HCT116 (cell line): ENCODE measurements at regions not wholly inside any gene's neighbourhood (a gene's known extent, or its start where the extent isn't known, plus 50 kb on each side); places are given as distances from the start of the nearest gene placed in this dataset.

ENCODE experiments used
- ATAC-seq: fragments of 200-7000 bp; cut with Tn5 transposase; 2 replicates; pipeline ENCODE4 v1.9.1; 2020; ENCODE audit warnings: mild to moderate bottlenecking, moderate library complexity
- BruUV-seq: library from RNA; stranded (reverse); fragments of 400-500 nt; replicated peaks from 2 replicates; lab custom pipeline; 2021; lab: Mats Ljungman, UMichigan
- CTCF ChIA-PET: fragments of 300-600 bp; sonication (Branson Sonifier 250); formaldehyde crosslinking; loops from one replicate; lab custom pipeline; 2021; ENCODE audit warnings: antibody characterized with exemption; lab: Charles Lee
- POLR2A ChIA-PET: fragments of 300-600, 350-600 bp; sonication (Branson Sonifier 250); formaldehyde crosslinking; loops from one replicate; lab custom pipeline; 2021; ENCODE audit warnings: antibody characterized with exemption; lab: Charles Lee
- RAD21 ChIA-PET, 2 experiments: fragments of 300-600 bp; sonication (Branson Sonifier 250); formaldehyde crosslinking; loops; one replicate each; lab custom pipeline; 2023; ENCODE audit warnings: low total read pairs in 2 of 2; ENCODE audit not compliant: uncharacterized antibody in 2 of 2, unreplicated experiment in 2 of 2, low non-redundant PET in 1 of 2; lab: Charles Lee
- DNase-seq: peaks from one replicate; pipeline ENCODE4 v3.0.0-alpha.2; 2010; ENCODE audit warnings: low read depth, low spot score
- H2AFZ ChIP-seq: fragments of 200-600 bp; shearing (Covaris generic), sonication (generic); 2 replicates; pipeline ENCODE4 v1.6.1; 2017; ENCODE audit warnings: low read depth, mixed run types, mixed read lengths, antibody characterized with exemption, low read length; ENCODE audit not compliant: poor library complexity, severe bottlenecking
- H3K27ac ChIP-seq: 2 replicates; pipeline ENCODE4 v1.5.1; 2012; ENCODE audit warnings: low read depth, low read length
- H3K27me3 ChIP-seq: fragments of 200-600 bp; sonication (generic); 2 replicates; pipeline ENCODE4 v1.6.1; 2016; ENCODE audit warnings: mixed run types, low read length, mixed read lengths; ENCODE audit not compliant: insufficient read depth
- H3K36me3 ChIP-seq, 2 experiments: fragments of 200-500 bp in 1 of 2; fragments of 200-600 bp in 1 of 2; sonication (Bioruptor generic) in 1 of 2; sonication (generic) in 1 of 2; 2 replicates each; pipeline versions ENCODE4 v1.5.1 to v1.6.1; 2014 to 2016; ENCODE audit warnings: low read length in 2 of 2, inconsistent platforms in 1 of 2, mixed read lengths in 1 of 2, mixed run types in 1 of 2; ENCODE audit not compliant: insufficient read depth in 2 of 2, control insufficient read depth in 1 of 2
- H3K4me1 ChIP-seq, 2 experiments: fragments of 200-600 bp in 1 of 2; sonication (generic) in 1 of 2; 2 replicates each; pipeline versions ENCODE4 v1.5.1 to v1.6.1; 2012 to 2017; ENCODE audit warnings: low read length in 2 of 2, inconsistent platforms in 1 of 2, mild to moderate bottlenecking in 1 of 2, mixed read lengths in 1 of 2, mixed run types in 1 of 2, moderate library complexity in 1 of 2; ENCODE audit not compliant: insufficient read depth in 2 of 2, control insufficient read depth in 1 of 2
- H3K4me2 ChIP-seq: fragments of 200-600 bp; sonication (generic); 2 replicates; pipeline ENCODE4 v1.6.1; 2017; ENCODE audit warnings: mixed run types, low read length, mixed read lengths
- H3K4me3 ChIP-seq, 2 experiments: fragments of 200-600 bp in 1 of 2; sonication (generic) in 1 of 2; replicated peaks in 1 of 2; 2 replicates each; pipeline ENCODE4 v1.5.1; 2011 to 2016; ENCODE audit warnings: low read length in 2 of 2, control low read depth in 1 of 2, low read depth in 1 of 2, mild to moderate bottlenecking in 1 of 2, mixed read lengths in 1 of 2, mixed run types in 1 of 2
- H3K79me2 ChIP-seq: fragments of 200-600 bp; sonication (generic); 2 replicates; pipeline ENCODE4 v1.6.1; 2017; ENCODE audit warnings: mild to moderate bottlenecking, mixed run types, low read length, moderate library complexity, mixed read lengths; ENCODE audit not compliant: insufficient read depth
- H3K9ac ChIP-seq: fragments of 200-600 bp; sonication (generic); 2 replicates; pipeline ENCODE4 v1.6.1; 2016; ENCODE audit warnings: low read length, mixed read lengths
- H3K9me2 ChIP-seq: fragments of 200-600 bp; sonication (generic), shearing (Covaris generic); 2 replicates; pipeline ENCODE4 v1.6.1; 2017; ENCODE audit warnings: mixed run types, mild to moderate bottlenecking, moderate library complexity; ENCODE audit not compliant: insufficient read depth
- H3K9me3 ChIP-seq, 2 experiments: fragments of 200-500 bp in 1 of 2; fragments of 200-600 bp in 1 of 2; sonication (Bioruptor generic) in 1 of 2; sonication (generic) in 1 of 2; 2 replicates each; pipeline ENCODE4 v1.6.1; 2014 to 2017; ENCODE audit warnings: low read length in 2 of 2, mixed read lengths in 2 of 2, inconsistent platforms in 1 of 2, low read depth in 1 of 2, mild to moderate bottlenecking in 1 of 2, mixed run types in 1 of 2, moderate library complexity in 1 of 2; ENCODE audit not compliant: control insufficient read depth in 1 of 2, insufficient read depth in 1 of 2
- H4K20me1 ChIP-seq: fragments of 200-600 bp; sonication (generic), shearing (Covaris generic); 2 replicates; pipeline ENCODE4 v1.6.1; 2017; ENCODE audit warnings: mixed run types, mild to moderate bottlenecking, moderate library complexity; ENCODE audit not compliant: insufficient read depth
- ATF3 ChIP-seq: IDR thresholded peaks from 2 replicates; pipeline ENCODE4 v1.6.1; 2012
- CBX3 ChIP-seq: IDR thresholded peaks from 2 replicates; pipeline ENCODE4 v1.6.1; 2012; ENCODE audit warnings: low read depth
- CEBPB ChIP-seq: IDR thresholded peaks from 2 replicates; pipeline ENCODE4 v1.6.1; 2012; ENCODE audit warnings: low read depth
- CTCF ChIP-seq, 3 experiments: fragments of 200-600 bp in 1 of 3; sonication (generic) in 1 of 3; IDR thresholded peaks in 2 of 3; conservative IDR thresholded peaks in 1 of 3; 2 replicates each; pipeline ENCODE4 v1.5.1; 2012 to 2017; ENCODE audit warnings: low read depth in 2 of 3, low read length in 2 of 3, antibody characterized with exemption in 1 of 3, borderline replicate concordance in 1 of 3, control low read depth in 1 of 3, mild to moderate bottlenecking in 1 of 3, mixed read lengths in 1 of 3, mixed run types in 1 of 3, moderate library complexity in 1 of 3; ENCODE audit not compliant: insufficient read depth in 1 of 3
- EZH2phosphoT487 ChIP-seq: fragments of 200-600 bp; IDR thresholded peaks from 2 replicates; pipeline ENCODE4 v1.6.1; 2018; ENCODE audit warnings: antibody characterized with exemption, borderline replicate concordance
- POLR2A ChIP-seq: IDR thresholded peaks from 2 replicates; pipeline ENCODE4 v1.7.0; 2011; ENCODE audit warnings: borderline replicate concordance; ENCODE audit not compliant: insufficient read depth, insufficient read length; ENCODE audit errors: extremely low read depth
- POLR2AphosphoS5 ChIP-seq: IDR thresholded peaks from 2 replicates; pipeline ENCODE4 v1.6.1; 2011; ENCODE audit warnings: mild to moderate bottlenecking, low read depth, low read length, moderate library complexity
- REST ChIP-seq: IDR thresholded peaks from 2 replicates; pipeline ENCODE4 v1.6.1; 2012; ENCODE audit warnings: low read depth
- SIN3A ChIP-seq: IDR thresholded peaks from 2 replicates; pipeline ENCODE4 v1.6.1; 2012; ENCODE audit warnings: low read depth
- TCF7L2 ChIP-seq: IDR thresholded peaks from 2 replicates; pipeline ENCODE4 v1.7.0; 2011; ENCODE audit warnings: borderline replicate concordance, inconsistent platforms; ENCODE audit not compliant: insufficient read depth, insufficient read length; ENCODE audit errors: extremely low read depth
- YY1 ChIP-seq: IDR thresholded peaks from 2 replicates; pipeline ENCODE4 v1.6.1; 2011; ENCODE audit warnings: low read length, low read depth, moderate library complexity, mild to moderate bottlenecking; ENCODE audit not compliant: insufficient replicate concordance; ENCODE audit errors: extremely low read depth
- ZBTB33 ChIP-seq: IDR thresholded peaks from 2 replicates; pipeline ENCODE4 v1.6.1; 2011; ENCODE audit warnings: mild to moderate bottlenecking, low read length, moderate library complexity; ENCODE audit not compliant: insufficient replicate concordance; ENCODE audit errors: extremely low read depth
- ZFX ChIP-seq: fragments of 450-650 bp; IDR thresholded peaks from 2 replicates; pipeline ENCODE4 v1.6.1; 2017
- ZNF274 ChIP-seq: fragments of 200-500 bp; sonication (Bioruptor generic); IDR thresholded peaks from 2 replicates; pipeline ENCODE4 v1.6.1; 2014; ENCODE audit warnings: mild to moderate bottlenecking, low read depth, low read length, inconsistent platforms
- intact Hi-C: fragments of 100-400 bp; cut with micrococcal nuclease; formaldehyde crosslinking; loops from 2 replicates; pipeline ENCODE4 v1.10.0; 2022

- TF ChIP-seq ZBTB33, result no peak
- TF ChIP-seq CEBPB, result no peak
- no peak for TF ChIP-seq REST
- no peak for TF ChIP-seq CBX3
- no peak for TF ChIP-seq TCF7L2
- no peak for TF ChIP-seq POLR2A
- no peak for TF ChIP-seq SIN3A
- no peak for TF ChIP-seq ATF3
Observed at GRCh38 chr3:147958754-147959153, 549.6 kb downstream of the ZIC1 start (continued).

- H3K4me2 ChIP-seq, result no peak overlapping the region
- DNase-seq, result no peak
- no peak overlapping the region for H3K4me3 ChIP-seq
- ChIA-PET CTCF (no interaction called here), POLR2A (no interaction called here), RAD21 (no interaction called here)
- H3K36me3 ChIP-seq, result no peaks in the 10 kb centered on the region
- no peak overlapping the region for H3K27ac ChIP-seq
- no peaks in the 10 kb centered on the region for H4K20me1 ChIP-seq
- H3K27me3 ChIP-seq, result no peaks in the 10 kb centered on the region
- no peaks in the 10 kb centered on the region for H3K4me1 ChIP-seq
- ATAC-seq, result no peak
- no peak overlapping the region for H3K9ac ChIP-seq
- intact Hi-C loops, result no loop called here
- no peak overlapping the region for H2AFZ ChIP-seq
- H3K79me2 ChIP-seq, result no peaks in the 10 kb centered on the region
- no TSS peak for BruUV-seq
- H3K9me3 ChIP-seq, result no peaks in the 10 kb centered on the region
- H3K9me2 ChIP-seq, result no peaks in the 10 kb centered on the region
- TF ChIP-seq POLR2A (no peak), ZNF274 (no peak), YY1 (no peak), ATF3 (no peak), POLR2AphosphoS5 (no peak), ZFX (no peak), EZH2phosphoT487 (no peak), CTCF (IDR thresholded peaks at IDR 0.05 in 2 of 3, conservative IDR thresholded peaks at IDR 0.05 in 1 of 3; ENCODE audit: borderline replicate concordance in 1 of 3, insufficient read depth in 1 of 3, low read depth in 2 of 3, low read length in 2 of 3) (no peak)
Observed at GRCh38 chr3:147960786-147961185, 551.6 kb downstream of the ZIC1 start.
